ENCODE measurements at regions not wholly inside any gene's neighbourhood (a gene's known extent, or its start where the extent isn't known, plus 50 kb on each side); places are given as distances from the start of the nearest gene placed in this dataset.

DNA sequence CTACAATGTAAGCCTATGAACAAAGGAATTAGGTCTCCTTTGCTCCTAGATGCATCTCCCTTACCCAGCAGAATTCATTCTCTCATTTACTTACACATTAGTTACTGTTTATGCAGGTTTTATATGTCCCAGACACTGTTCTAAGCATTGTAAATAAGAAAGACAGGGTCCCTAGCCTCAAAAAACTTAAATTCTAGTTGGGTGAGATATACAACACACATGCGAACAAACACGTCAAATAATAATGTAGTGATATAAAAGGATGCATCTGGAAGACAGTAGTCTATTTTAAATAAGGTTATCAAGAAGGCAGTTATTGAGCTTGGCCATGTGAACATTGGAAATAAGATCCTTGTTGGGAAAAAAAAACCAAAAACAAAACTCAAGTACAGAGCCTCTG, 479.7 kb downstream of the DNAJB9 start:
- TF ChIP-seq, protein P1, sequence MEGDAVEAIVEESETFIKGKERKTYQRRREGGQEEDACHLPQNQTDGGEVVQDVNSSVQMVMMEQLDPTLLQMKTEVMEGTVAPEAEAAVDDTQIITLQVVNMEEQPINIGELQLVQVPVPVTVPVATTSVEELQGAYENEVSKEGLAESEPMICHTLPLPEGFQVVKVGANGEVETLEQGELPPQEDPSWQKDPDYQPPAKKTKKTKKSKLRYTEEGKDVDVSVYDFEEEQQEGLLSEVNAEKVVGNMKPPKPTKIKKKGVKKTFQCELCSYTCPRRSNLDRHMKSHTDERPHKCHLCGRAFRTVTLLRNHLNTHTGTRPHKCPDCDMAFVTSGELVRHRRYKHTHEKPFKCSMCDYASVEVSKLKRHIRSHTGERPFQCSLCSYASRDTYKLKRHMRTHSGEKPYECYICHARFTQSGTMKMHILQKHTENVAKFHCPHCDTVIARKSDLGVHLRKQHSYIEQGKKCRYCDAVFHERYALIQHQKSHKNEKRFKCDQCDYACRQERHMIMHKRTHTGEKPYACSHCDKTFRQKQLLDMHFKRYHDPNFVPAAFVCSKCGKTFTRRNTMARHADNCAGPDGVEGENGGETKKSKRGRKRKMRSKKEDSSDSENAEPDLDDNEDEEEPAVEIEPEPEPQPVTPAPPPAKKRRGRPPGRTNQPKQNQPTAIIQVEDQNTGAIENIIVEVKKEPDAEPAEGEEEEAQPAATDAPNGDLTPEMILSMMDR (IDR thresholded peaks at IDR 0.05), result no peak
- no peak for TF ChIP-seq POLR2A (IDR thresholded peaks at IDR 0.05)

All from lower leg skin (tissue), 3 donors.